DOHH2 (cell line): ENCODE measurements at regions not wholly inside any gene's neighbourhood (a gene's known extent, or its start where the extent isn't known, plus 50 kb on each side); places are given as distances from the start of the nearest gene placed in this dataset.

Experiments
- H3F3A ChIP-seq: fragments of 200-600 bp; sonication (generic), shearing (Covaris generic); 2 replicates; pipeline ENCODE4 v1.6.0; 2016; ENCODE audit warnings: antibody characterized with exemption, mild to moderate bottlenecking; ENCODE audit not compliant: control insufficient read depth, insufficient read depth
- H3K27ac ChIP-seq: fragments of 200-600 bp; sonication (generic); 2 replicates; pipeline ENCODE4 v1.5.1; 2014; ENCODE audit warnings: low read depth, mild to moderate bottlenecking, low read length, moderate library complexity
- H3K27me3 ChIP-seq: fragments of 200-600 bp; sonication (generic); 2 replicates; pipeline ENCODE4 v1.6.1; 2014; ENCODE audit warnings: mild to moderate bottlenecking, low read length, mixed read lengths; ENCODE audit not compliant: control insufficient read depth
- H3K36me3 ChIP-seq: fragments of 200-600 bp; sonication (generic); 2 replicates; pipeline ENCODE4 v1.6.1; 2014; ENCODE audit warnings: mild to moderate bottlenecking, low read length, moderate library complexity, mixed read lengths; ENCODE audit not compliant: control insufficient read depth
- H3K4me1 ChIP-seq: fragments of 200-600 bp; sonication (generic); 2 replicates; pipeline ENCODE4 v1.6.1; 2014; ENCODE audit warnings: mild to moderate bottlenecking, low read length, mixed read lengths; ENCODE audit not compliant: control insufficient read depth
- H3K4me2 ChIP-seq: fragments of 200-600 bp; sonication (generic); 2 replicates; pipeline ENCODE4 v1.6.0; 2014; ENCODE audit warnings: mild to moderate bottlenecking, low read length, moderate library complexity
- H3K4me3 ChIP-seq: fragments of 200-600 bp; sonication (generic); 2 replicates; pipeline ENCODE4 v1.5.1; 2014; ENCODE audit warnings: mild to moderate bottlenecking, low read length, mixed read lengths
- H3K79me2 ChIP-seq: fragments of 200-600 bp; sonication (generic); 2 replicates; pipeline ENCODE4 v1.6.1; 2014; ENCODE audit warnings: mild to moderate bottlenecking, low read length, mixed read lengths; ENCODE audit not compliant: control insufficient read depth
- H3K9me2 ChIP-seq: fragments of 200-600 bp; sonication (generic); replicated peaks from 2 replicates; pipeline ENCODE4 v1.6.1; 2014; ENCODE audit warnings: mild to moderate bottlenecking, low read length, mixed read lengths; ENCODE audit not compliant: control insufficient read depth
- H3K9me3 ChIP-seq: fragments of 200-600 bp; sonication (generic); 2 replicates; pipeline ENCODE4 v1.6.1; 2014; ENCODE audit warnings: antibody characterized with exemption, low read length, mixed read lengths; ENCODE audit not compliant: control insufficient read depth, insufficient read depth
- H4K20me1 ChIP-seq: fragments of 200-600 bp; sonication (generic); 2 replicates; pipeline ENCODE4 v1.6.0; 2014; ENCODE audit warnings: low read depth, mild to moderate bottlenecking, antibody characterized with exemption, low read length, moderate library complexity; ENCODE audit not compliant: control insufficient read depth, insufficient read depth
- EZH2phosphoT487 ChIP-seq: fragments of 200-600 bp; sonication (generic); IDR thresholded peaks from 2 replicates; pipeline ENCODE4 v1.6.1; 2017; ENCODE audit warnings: borderline replicate concordance, mild to moderate bottlenecking, antibody characterized with exemption, low read length, moderate library complexity, mixed read lengths
- TF ChIP-seq, protein P1 (sequence below): fragments of 200-600 bp; sonication (generic); IDR thresholded peaks from one replicate; pipeline ENCODE4 v1.5.1; 2014; ENCODE audit warnings: antibody characterized with exemption, mild to moderate bottlenecking, low read depth, low read length; ENCODE audit not compliant: poor library complexity, severe bottlenecking

DNA sequence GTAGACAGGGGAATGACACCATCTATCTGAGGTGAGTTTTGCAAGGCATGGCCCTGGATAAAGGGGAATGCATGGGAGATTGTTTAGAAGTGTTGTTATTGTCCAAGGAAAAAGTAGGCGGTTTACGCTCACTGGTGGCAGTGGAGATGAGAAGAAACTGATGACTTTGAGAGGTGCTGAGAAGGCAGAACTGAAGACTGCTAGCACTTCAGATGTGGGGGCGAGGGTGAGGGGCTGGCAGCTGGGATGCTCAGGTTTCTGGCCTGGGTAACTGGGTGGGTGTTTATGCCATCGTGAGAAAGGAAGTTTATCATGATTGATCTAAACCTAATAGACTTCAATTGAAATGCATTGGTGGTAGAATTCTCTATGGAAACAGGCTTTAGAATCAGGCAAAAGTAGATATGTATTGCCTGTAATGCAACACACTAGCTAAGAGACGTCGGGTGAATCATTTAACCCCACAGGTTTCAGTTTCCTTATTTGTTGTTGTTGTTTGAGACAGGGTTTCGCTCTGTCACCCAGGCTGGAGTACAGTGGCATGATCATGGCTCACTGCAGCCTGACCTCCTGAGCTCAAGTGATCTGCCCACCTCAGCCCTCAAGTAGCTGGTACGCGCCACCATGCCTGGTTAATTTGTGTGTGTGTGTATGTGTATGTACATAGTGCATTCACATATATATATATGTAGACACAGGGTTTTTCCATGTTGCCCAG lies 123.5 kb downstream of the SLC24A2 start:
- no peaks in the 10 kb centered on the region for H4K20me1 ChIP-seq
- no peaks in the 10 kb centered on the region for H3K4me1 ChIP-seq
- H3K4me3 ChIP-seq, result no peak overlapping the region
- H3K4me2 ChIP-seq, result no peak overlapping the region
- TF ChIP-seq, protein P1, sequence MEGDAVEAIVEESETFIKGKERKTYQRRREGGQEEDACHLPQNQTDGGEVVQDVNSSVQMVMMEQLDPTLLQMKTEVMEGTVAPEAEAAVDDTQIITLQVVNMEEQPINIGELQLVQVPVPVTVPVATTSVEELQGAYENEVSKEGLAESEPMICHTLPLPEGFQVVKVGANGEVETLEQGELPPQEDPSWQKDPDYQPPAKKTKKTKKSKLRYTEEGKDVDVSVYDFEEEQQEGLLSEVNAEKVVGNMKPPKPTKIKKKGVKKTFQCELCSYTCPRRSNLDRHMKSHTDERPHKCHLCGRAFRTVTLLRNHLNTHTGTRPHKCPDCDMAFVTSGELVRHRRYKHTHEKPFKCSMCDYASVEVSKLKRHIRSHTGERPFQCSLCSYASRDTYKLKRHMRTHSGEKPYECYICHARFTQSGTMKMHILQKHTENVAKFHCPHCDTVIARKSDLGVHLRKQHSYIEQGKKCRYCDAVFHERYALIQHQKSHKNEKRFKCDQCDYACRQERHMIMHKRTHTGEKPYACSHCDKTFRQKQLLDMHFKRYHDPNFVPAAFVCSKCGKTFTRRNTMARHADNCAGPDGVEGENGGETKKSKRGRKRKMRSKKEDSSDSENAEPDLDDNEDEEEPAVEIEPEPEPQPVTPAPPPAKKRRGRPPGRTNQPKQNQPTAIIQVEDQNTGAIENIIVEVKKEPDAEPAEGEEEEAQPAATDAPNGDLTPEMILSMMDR, result no peak
- no peak for TF ChIP-seq EZH2phosphoT487
- H3K27me3 ChIP-seq, result no peaks in the 10 kb centered on the region; the same call in 1 of the 2 replicates
- H3K27ac ChIP-seq, result no peak overlapping the region
- no peaks in the 10 kb centered on the region for H3K9me2 ChIP-seq
- H3K36me3 ChIP-seq, result no peaks in the 10 kb centered on the region
- no peaks in the 10 kb centered on the region for H3F3A ChIP-seq
- no peaks in the 10 kb centered on the region for H3K79me2 ChIP-seq
- H3K9me3 ChIP-seq, result no peaks in the 10 kb centered on the region

DNA sequence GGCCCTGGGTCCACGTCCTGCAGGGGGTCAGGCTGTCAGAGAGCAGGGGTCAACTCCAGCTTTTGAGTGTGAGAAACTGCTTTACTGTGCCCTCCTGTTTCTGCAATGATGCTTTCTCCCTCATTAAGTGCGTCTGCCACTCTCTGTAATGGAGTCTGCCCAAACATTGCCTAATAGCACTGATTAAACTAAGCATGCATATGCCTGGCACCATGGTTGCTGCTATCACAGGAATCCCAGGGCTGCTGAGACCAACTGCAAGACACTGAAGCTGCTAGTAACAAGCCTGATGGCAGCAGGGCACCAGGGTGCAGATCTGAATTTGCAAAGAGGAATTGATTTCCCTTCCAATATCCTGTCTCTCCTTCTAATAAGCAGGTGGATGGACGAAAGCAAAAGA lies 125.3 kb downstream of the SLC24A2 start:
- Histone ChIP-seq H3K4me3 (no peak overlapping the region), H3K9me2 (no peaks in the 10 kb centered on the region), H3K4me2 (no peak overlapping the region), H3K27me3 (peaks cover 3% of the 10 kb centered on the region; the same call in 1 of the 2 replicates), H3K27ac (no peak overlapping the region), H4K20me1 (no peaks in the 10 kb centered on the region), H3K36me3 (no peaks in the 10 kb centered on the region), H3K4me1 (no peaks in the 10 kb centered on the region), H3K9me3 (no peaks in the 10 kb centered on the region), H3K79me2 (no peaks in the 10 kb centered on the region), H3F3A (no peaks in the 10 kb centered on the region)
- TF ChIP-seq EZH2phosphoT487, result no peak
- TF ChIP-seq, protein P1, result no peak

DNA sequence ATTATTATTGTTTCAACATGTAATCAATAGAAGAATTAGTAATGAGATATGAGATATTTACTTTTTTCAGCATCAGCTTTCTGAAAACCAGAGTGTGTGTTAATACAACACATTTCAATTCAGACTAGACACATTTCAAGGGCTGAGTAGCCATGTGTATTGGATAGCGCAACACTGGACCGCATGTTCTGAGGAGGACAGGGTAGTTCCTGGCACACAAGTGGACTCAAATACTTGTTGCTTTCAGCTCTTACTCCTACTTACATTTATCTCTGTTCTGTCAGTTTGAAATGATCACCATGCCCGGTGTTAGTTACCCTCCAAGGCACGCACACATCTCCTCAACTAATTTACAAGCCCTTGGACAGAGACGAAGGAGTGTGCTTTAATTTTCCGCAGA lies 126.6 kb downstream of the SLC24A2 start:
- Histone ChIP-seq H4K20me1 (no peaks in the 10 kb centered on the region), H3K27ac (no peak overlapping the region), H3K79me2 (no peaks in the 10 kb centered on the region), H3K27me3 (peaks cover 3% of the 10 kb centered on the region; the same call in 1 of the 2 replicates), H3K36me3 (no peaks in the 10 kb centered on the region), H3K9me3 (no peaks in the 10 kb centered on the region), H3K4me2 (no peak overlapping the region), H3F3A (no peaks in the 10 kb centered on the region), H3K9me2 (no peaks in the 10 kb centered on the region), H3K4me1 (no peaks in the 10 kb centered on the region), H3K4me3 (no peak overlapping the region)
- TF ChIP-seq EZH2phosphoT487, result no peak
- TF ChIP-seq, protein P1, result no peak
